ENCODE measurements at regions not wholly inside any gene's neighbourhood (a gene's known extent, or its start where the extent isn't known, plus 50 kb on each side); places are given as distances from the start of the nearest gene placed in this dataset.

GRCh38 chr2:136205615-136206014 lies 87.7 kb upstream of the CXCR4 start:
- Histone ChIP-seq H3K27ac (no peak overlapping the region), H3K4me1 (no peaks in the 10 kb centered on the region), H3K4me2 (no peak overlapping the region), H3K9me3 (0 out of 3 replicates have a peak, but pooled peaks cover 3% of the 10 kb centered on the region), H3K4me3 (no peak overlapping the region)
- POLR2A ChIA-PET = no interaction called here
- DNase-seq (ENCODE audit: low read depth in 1 of 2, low spot score in 1 of 2) = no peak
- no peak for TF ChIP-seq RNF2 (IDR thresholded peaks at IDR 0.05; ENCODE audit: borderline replicate concordance, low read depth)
- TF ChIP-seq HOXB13 (CRISPR knock-in tag; IDR thresholded peaks at IDR 0.05; ENCODE audit: low read depth) = no peak
- no peak for TF ChIP-seq KDM1A (IDR thresholded peaks at IDR 0.05; ENCODE audit: low read depth)
- TF ChIP-seq USF2 (IDR thresholded peaks at IDR 0.05) = no peak
- TF ChIP-seq SREBF2 (IDR thresholded peaks at IDR 0.05) = no peak
- no peak for TF ChIP-seq MAZ (IDR thresholded peaks at IDR 0.05; ENCODE audit: borderline replicate concordance, low read depth, low read length)
- FAIRE-seq = no peak
- no peak for ATAC-seq
- 63% methylated on average over 3 of the region's 3 CpGs for WGBS (ENCODE audit: missing lambda C conversion rate)
- CTCF ChIA-PET = no interaction called here

GRCh38 chr2:136204971-136205370 lies 87.0 kb upstream of the CXCR4 start:
- TF ChIP-seq BCL3 (IDR thresholded peaks at IDR 0.05) (no peak), E2F6 (IDR thresholded peaks at IDR 0.05; ENCODE audit: borderline replicate concordance, low read depth) (no peak), JUN (IDR thresholded peaks at IDR 0.05) (no peak), NPAS2 (CRISPR knock-in tag; IDR thresholded peaks at IDR 0.05; ENCODE audit: borderline replicate concordance) (no peak), FOXS1 (CRISPR knock-in tag; IDR thresholded peaks at IDR 0.05) (no peak), HOXA7 (CRISPR knock-in tag; IDR thresholded peaks at IDR 0.05) (no peak), PBX3 (IDR thresholded peaks at IDR 0.05) (no peak), CEBPB (IDR thresholded peaks at IDR 0.05) (no peak), CBX8 (IDR thresholded peaks at IDR 0.05) (no peak), CTCF (IDR thresholded peaks at IDR 0.05) (no peak)
- no peak for ATAC-seq

GRCh38 chr2:136195226-136195625 lies 77.3 kb upstream of the CXCR4 start:
- H3K4me1 ChIP-seq = no peaks in the 10 kb centered on the region
- CTCF ChIA-PET = no interaction called here
- H3K9me3 ChIP-seq = no peaks in the 10 kb centered on the region
- 77% methylated on average over 1 of the region's 1 CpG for WGBS (ENCODE audit: missing lambda C conversion rate)
- no peak for DNase-seq (ENCODE audit: low read depth in 1 of 2, low spot score in 1 of 2)
- TF ChIP-seq ZFP36 (IDR thresholded peaks at IDR 0.05; ENCODE audit: borderline replicate concordance, partially characterized antibody) = no peak
- H3K4me2 ChIP-seq = no peak overlapping the region
- ATAC-seq = no peak
- POLR2A ChIA-PET = no interaction called here
- H3K4me3 ChIP-seq = no peak overlapping the region
- H3K27ac ChIP-seq = no peak overlapping the region
- FAIRE-seq = no peak

More at GRCh38 chr2:136204971-136205370, 87.0 kb upstream of the CXCR4 start:
- ChIA-PET CTCF (no interaction called here), POLR2A (no interaction called here)
- H3K9me3 ChIP-seq = 0 out of 3 replicates have a peak, but pooled peaks cover 2% of the 10 kb centered on the region
- DNase-seq (ENCODE audit: low read depth in 1 of 2, low spot score in 1 of 2) (no peak), FAIRE-seq (no peak)
- H3K4me1 ChIP-seq = no peaks in the 10 kb centered on the region
- no peak overlapping the region for H3K27ac ChIP-seq
- no peak overlapping the region for H3K4me3 ChIP-seq
- no peak overlapping the region for H3K4me2 ChIP-seq
- 0% methylated on average over 1 of the region's 1 CpG for WGBS (ENCODE audit: missing lambda C conversion rate)

All from A549 (cell line).